Skeletal muscle satellite cell (primary cell): ENCODE measurements at regions not wholly inside any gene's neighbourhood (a gene's known extent, or its start where the extent isn't known, plus 50 kb on each side); places are given as distances from the start of the nearest gene placed in this dataset.
"Not testable (repeated sequence)": the region's sequence is repeated elsewhere in the genome, so short reads cannot be mapped to it uniquely, and the experiment has no call there.

Source experiments
- H3K27me3 ChIP-seq: 2 replicates; pipeline ENCODE4 v1.7.0; 2013; ENCODE audit warnings: low read length; ENCODE audit not compliant: control insufficient read depth, insufficient read depth
- H3K36me3 ChIP-seq: 2 replicates; pipeline ENCODE4 v1.7.0; 2013; ENCODE audit warnings: mild to moderate bottlenecking, control low read depth, low read length; ENCODE audit not compliant: insufficient read depth
- H3K4me1 ChIP-seq: 2 replicates; pipeline ENCODE4 v1.7.0; 2013; ENCODE audit warnings: low read length; ENCODE audit not compliant: control insufficient read depth, insufficient read depth
- H3K4me2 ChIP-seq: 2 replicates; pipeline ENCODE4 v1.7.0; 2013; ENCODE audit warnings: mild to moderate bottlenecking, low read length
- H3K4me3 ChIP-seq: 2 replicates; pipeline ENCODE4 v1.7.0; 2013; ENCODE audit warnings: low read length
- H3K9ac ChIP-seq: 2 replicates; pipeline ENCODE4 v1.7.0; 2013; ENCODE audit warnings: mild to moderate bottlenecking, low read depth, low read length, moderate library complexity
- H3K9me3 ChIP-seq: replicated peaks from 2 replicates; pipeline ENCODE4 v1.7.0; 2013; ENCODE audit warnings: mild to moderate bottlenecking, control low read depth, low read length

DNA sequence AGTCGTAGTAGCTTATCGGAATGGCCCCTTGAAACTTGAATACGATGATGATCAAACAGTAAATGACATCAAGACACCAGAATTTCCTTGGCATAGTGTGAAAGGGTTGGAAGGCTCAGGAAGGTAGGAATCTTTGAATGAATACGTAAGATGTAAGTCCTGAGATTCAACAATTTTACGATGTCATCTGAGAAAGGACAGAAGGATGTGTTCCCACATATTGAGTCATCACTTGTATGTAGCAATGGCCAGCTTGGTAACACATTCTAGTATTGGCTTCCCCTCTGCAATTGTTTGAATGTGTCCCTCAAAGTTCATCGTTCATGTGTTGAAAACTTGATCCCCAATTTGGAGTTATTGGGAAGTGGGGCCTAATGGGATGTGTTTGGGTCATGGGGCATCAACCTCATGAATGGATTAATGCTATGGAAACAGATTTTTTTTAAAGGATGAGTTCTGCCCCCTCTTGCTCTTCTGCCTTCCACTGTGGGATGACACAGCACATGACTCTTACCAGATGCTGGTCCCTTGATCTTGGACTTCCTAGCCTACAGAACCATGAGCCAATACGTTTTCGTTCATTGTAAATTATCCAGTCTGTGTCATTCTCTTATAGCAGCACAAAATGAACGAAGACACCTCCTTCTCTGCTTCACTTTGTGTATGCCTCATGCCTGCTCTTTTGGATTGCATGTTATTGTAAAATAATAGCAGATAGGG, 284.6 kb downstream of the BCAT1 start:
- H3K36me3 ChIP-seq: no peaks in the 10 kb centered on the region
- no peak overlapping the region for H3K9ac ChIP-seq
- H3K4me3 ChIP-seq: no peak overlapping the region
- peaks cover 12% of the 10 kb centered on the region for H3K4me1 ChIP-seq
- no peaks in the 10 kb centered on the region for H3K27me3 ChIP-seq
- H3K4me2 ChIP-seq: no peak overlapping the region
- no peaks in the 10 kb centered on the region for H3K9me3 ChIP-seq

GRCh38 chr12:24661657-24662096, 287.2 kb downstream of the BCAT1 start:
- H3K4me1 ChIP-seq: peaks cover 12% of the 10 kb centered on the region
- no peak overlapping the region for H3K9ac ChIP-seq
- H3K36me3 ChIP-seq: no peaks in the 10 kb centered on the region
- no peaks in the 10 kb centered on the region for H3K9me3 ChIP-seq
- H3K4me2 ChIP-seq: no peak overlapping the region
- no peak overlapping the region for H3K4me3 ChIP-seq
- H3K27me3 ChIP-seq: no peaks in the 10 kb centered on the region

GRCh38 chr12:24659016-24659415, 289.9 kb downstream of the BCAT1 start:
- no peak overlapping the region for H3K9ac ChIP-seq
- peaks cover 9% of the 10 kb centered on the region for H3K4me1 ChIP-seq
- no peak overlapping the region for H3K4me2 ChIP-seq
- no peaks in the 10 kb centered on the region for H3K36me3 ChIP-seq
- H3K27me3 ChIP-seq: no peaks in the 10 kb centered on the region
- H3K4me3 ChIP-seq: no peak overlapping the region
- no peaks in the 10 kb centered on the region for H3K9me3 ChIP-seq

DNA sequence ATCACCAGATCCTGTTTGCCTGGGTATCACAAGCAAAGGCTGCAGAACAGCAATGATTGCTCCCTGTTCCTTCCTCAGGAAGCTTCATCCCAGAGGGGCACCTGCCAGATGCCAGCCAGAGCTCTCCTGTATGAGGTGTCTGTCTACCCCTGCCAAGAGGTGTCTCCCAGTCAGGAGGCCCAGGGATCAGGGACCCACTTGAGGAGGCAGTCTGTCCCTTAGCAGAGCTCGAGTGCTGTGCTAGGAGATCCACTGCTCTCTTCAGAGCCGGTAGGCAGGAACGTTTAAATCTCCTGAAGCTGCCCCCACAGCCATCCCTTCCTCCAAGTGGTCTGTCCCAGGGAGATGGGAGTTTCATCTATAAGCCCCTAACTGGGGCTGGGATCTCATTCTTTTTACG, 294.6 kb downstream of the BCAT1 start:
- not testable (repeated sequence) for H3K9ac ChIP-seq, H3K4me2 ChIP-seq, H3K4me1 ChIP-seq, H3K36me3 ChIP-seq, H3K4me3 ChIP-seq, H3K27me3 ChIP-seq, H3K9me3 ChIP-seq

- Histone ChIP-seq H3K4me2 (no peak overlapping the region), H3K4me1 (no peaks in the 10 kb centered on the region), H3K9ac (no peak overlapping the region), H3K9me3 (no peaks in the 10 kb centered on the region), H3K27me3 (no peaks in the 10 kb centered on the region), H3K4me3 (no peak overlapping the region), H3K36me3 (no peaks in the 10 kb centered on the region)
These were observed 299.3 kb downstream of the BCAT1 start for GRCh38 chr12:24649634-24650033.

GRCh38 chr12:24649209-24649608, 299.7 kb downstream of the BCAT1 start:
- no peaks in the 10 kb centered on the region for H3K36me3 ChIP-seq
- H3K27me3 ChIP-seq: no peaks in the 10 kb centered on the region
- H3K4me1 ChIP-seq: no peaks in the 10 kb centered on the region
- no peak overlapping the region for H3K4me2 ChIP-seq
- no peak overlapping the region for H3K9ac ChIP-seq
- no peaks in the 10 kb centered on the region for H3K9me3 ChIP-seq
- H3K4me3 ChIP-seq: no peak overlapping the region

DNA sequence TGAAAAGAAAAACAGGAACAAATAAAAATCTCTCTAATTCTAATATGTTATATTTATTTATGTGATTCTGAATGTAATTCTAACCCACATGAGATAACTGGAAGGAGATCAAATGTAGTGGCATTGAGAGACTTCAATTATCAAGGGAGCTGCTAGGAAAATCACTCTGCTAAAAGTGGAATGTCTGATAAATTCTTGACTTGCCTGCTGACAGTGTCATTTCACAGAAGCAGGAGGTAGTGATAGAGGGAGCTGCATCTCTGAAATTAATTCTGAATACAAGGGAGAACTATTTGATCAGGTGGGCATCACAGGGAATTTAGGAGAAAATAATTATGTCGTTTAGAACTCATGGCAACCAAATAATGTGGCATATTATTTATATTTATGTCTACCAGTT, 303.6 kb downstream of the BCAT1 start:
- H3K9me3 ChIP-seq: no peaks in the 10 kb centered on the region
- no peaks in the 10 kb centered on the region for H3K36me3 ChIP-seq
- no peak overlapping the region for H3K9ac ChIP-seq
- no peak overlapping the region for H3K4me3 ChIP-seq
- no peaks in the 10 kb centered on the region for H3K27me3 ChIP-seq
- H3K4me1 ChIP-seq: no peaks in the 10 kb centered on the region
- H3K4me2 ChIP-seq: no peak overlapping the region

GRCh38 chr12:24643120-24644119, 305.5 kb downstream of the BCAT1 start:
- H3K4me2 ChIP-seq: no peak overlapping the region
- H3K27me3 ChIP-seq: no peaks in the 10 kb centered on the region
- no peak overlapping the region for H3K9ac ChIP-seq
- H3K9me3 ChIP-seq: no peaks in the 10 kb centered on the region
- no peaks in the 10 kb centered on the region for H3K36me3 ChIP-seq
- H3K4me3 ChIP-seq: no peak overlapping the region
- no peaks in the 10 kb centered on the region for H3K4me1 ChIP-seq

- H3K36me3 ChIP-seq: no peaks in the 10 kb centered on the region
- H3K27me3 ChIP-seq: no peaks in the 10 kb centered on the region
- H3K4me3 ChIP-seq: no peak overlapping the region
- H3K4me2 ChIP-seq: no peak overlapping the region
- no peak overlapping the region for H3K9ac ChIP-seq
- H3K4me1 ChIP-seq: no peaks in the 10 kb centered on the region
- H3K9me3 ChIP-seq: no peaks in the 10 kb centered on the region
These were observed 309.3 kb downstream of the BCAT1 start for GRCh38 chr12:24639641-24640040.

DNA sequence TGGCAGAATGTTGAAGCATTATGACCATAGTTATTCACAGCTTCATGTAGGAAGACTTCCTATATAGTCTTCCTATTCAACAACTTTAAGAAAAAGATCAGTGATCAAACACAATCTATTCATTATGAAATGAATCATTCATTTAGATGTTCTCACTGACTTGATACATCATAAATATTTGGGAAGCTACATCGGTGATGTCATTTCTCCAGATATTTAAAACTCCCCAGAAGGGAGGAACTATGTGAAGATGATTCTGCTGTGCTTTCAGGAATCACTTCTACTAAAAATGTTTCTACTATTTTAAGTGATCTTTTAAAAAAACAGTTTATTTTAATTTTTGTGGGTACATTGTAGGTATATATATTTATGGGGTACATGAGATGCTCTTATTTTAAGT, 316.4 kb downstream of the BCAT1 start:
- Histone ChIP-seq H3K9me3 (no peaks in the 10 kb centered on the region), H3K4me1 (no peaks in the 10 kb centered on the region), H3K36me3 (no peaks in the 10 kb centered on the region), H3K4me3 (no peak overlapping the region), H3K4me2 (no peak overlapping the region), H3K27me3 (no peaks in the 10 kb centered on the region), H3K9ac (no peak overlapping the region)

GRCh38 chr12:24631676-24632426, 317.1 kb downstream of the BCAT1 start:
- Histone ChIP-seq H3K27me3 (no peaks in the 10 kb centered on the region), H3K4me2 (no peak overlapping the region), H3K4me1 (no peaks in the 10 kb centered on the region), H3K9ac (no peak overlapping the region), H3K36me3 (no peaks in the 10 kb centered on the region), H3K4me3 (no peak overlapping the region), H3K9me3 (no peaks in the 10 kb centered on the region)
